HG03457 (cell line): ENCODE measurements at regions not wholly inside any gene's neighbourhood (a gene's known extent, or its start where the extent isn't known, plus 50 kb on each side); places are given as distances from the start of the nearest gene placed in this dataset.
"Not testable (repeated sequence)": the region's sequence is repeated elsewhere in the genome, so short reads cannot be mapped to it uniquely, and the experiment has no call there.

Experiments
- ATAC-seq: cut with Tn5 transposase; IDR thresholded peaks from one replicate; pipeline ENCODE4 v1.9.1; 2021; ENCODE audit warnings: moderate number of reproducible peaks; ENCODE audit not compliant: unreplicated experiment

DNA sequence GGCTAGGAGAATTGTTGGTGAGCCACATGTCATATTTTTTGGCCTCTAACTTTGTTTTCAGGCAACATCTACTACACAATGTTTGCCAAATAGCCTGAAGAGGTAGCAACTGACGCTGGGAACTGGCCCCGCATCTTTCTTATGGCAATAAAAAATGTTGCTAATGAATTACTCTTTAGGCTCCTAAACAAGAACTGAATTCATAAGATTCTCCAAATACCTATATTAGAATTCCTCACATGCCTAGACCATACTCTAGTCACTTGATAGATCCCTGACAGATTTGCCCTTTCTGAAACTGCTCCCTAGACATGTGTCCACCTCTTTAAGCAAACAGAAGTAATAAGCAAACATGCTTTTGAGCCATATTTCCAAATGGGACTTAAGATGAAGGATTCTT is 209.0 kb upstream of the ATXN7L3B start:
- no peak for ATAC-seq

DNA sequence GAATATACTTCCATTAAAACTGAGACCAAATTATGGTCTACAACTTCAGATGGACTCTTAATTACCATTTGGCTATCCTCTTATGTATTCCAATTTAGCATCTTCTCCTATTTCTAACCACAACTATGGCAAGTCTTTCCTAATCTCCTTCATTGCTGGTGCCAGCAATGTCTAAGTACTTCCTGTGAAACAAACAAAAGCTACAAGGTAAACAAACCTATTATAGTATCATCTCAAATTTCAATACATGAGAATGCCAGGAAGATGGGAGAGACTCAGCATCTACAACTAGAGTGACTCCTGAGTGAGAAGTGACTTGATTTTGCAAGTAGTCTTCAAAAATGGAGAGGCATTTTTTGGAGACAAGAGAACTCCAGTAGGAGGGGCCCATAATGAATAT is 202.9 kb upstream of the ATXN7L3B start:
- no peak for ATAC-seq

DNA sequence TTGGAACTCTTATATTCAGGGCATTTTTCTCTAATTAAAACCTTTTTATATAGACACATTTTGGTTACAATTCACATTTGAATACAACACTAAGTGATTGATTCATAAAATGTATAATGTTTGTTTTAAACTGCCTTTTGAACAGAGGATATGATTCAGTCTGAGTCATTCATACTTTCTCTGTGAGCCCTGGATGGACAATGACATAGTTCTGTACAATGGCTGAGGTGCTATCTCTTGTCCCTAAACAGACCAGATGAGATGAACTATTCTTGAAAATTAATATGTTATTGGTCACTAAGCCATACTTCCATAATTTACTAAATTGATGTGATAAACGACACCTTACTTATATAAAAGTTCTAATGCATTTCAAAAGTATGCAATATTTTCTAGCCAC is 199.7 kb upstream of the ATXN7L3B start:
- ATAC-seq = no peak

DNA sequence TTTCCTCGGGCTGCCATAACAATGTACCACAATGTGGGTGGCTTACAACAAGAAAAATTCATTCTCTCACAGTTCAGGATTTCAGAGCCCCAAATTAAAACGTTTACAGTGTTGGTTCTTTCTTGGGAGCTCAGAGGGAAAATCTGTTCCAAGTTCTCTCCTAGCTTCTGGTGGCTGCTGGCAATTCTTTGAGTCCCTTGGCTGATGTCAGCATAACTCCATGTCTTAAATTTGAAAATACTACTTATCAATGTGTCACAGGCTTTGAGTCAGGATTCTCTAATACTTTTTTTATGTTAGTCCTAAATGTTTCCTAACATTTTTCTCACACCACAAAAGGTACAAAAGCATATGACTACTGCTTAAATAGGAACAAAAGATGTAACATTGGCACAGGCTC is 198.4 kb upstream of the ATXN7L3B start:
- ATAC-seq = no peak

DNA sequence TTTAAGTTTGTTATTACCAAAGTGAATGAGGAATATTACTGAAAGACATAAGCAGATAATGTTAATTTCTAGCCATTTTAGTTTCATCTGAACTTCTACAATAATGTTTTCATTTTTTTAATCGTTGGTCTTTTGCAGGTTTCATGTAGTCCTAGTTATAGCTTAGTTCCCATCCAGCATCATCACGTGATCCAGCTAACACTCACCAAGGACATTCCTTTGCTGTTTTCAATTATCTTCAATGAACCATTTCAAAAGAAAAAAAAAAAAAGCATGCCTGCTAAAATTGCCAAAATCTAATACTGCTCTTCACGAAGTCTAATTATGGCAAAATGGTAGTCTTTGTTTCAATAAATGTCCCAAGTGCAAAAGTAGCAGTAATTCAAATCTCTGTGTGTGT is 187.7 kb upstream of the ATXN7L3B start:
- no peak for ATAC-seq

DNA sequence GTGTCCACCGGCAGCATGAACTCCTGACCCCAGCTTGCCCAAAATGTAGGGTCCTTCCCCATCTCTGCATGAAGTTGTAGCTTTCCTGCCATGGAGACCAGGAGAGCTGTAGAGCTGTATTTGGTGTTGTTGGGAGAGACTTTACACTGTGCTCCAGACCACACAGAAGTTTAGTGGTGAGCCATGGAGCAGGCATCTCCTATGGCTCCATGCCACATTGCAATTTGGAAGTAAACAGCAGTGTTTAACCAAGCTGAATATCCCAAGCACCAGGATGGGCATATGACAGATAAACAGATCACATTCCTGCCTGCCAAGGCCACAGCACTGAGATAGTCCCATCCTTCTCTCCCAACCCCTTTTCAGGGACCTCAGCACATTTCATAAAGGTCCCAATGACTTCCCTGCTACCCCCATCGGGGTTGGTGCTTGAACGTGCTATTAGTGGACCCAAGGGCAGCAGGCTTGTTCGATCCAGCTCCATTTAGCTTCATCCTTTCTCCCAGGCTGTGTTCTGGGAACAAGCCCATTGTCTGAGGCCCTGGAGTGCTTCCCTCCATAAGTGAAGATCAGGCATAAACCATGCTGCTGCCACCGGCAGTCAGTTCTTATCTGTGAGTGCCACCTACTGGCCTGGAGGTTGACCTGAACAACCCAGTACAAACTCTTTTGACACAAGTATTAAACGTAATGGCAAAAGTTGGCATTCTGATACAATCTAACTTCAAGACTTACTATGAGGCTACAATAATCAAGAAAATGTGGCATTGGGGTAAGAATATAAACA is 172.3 kb upstream of the ATXN7L3B start:
- no peak for ATAC-seq

DNA sequence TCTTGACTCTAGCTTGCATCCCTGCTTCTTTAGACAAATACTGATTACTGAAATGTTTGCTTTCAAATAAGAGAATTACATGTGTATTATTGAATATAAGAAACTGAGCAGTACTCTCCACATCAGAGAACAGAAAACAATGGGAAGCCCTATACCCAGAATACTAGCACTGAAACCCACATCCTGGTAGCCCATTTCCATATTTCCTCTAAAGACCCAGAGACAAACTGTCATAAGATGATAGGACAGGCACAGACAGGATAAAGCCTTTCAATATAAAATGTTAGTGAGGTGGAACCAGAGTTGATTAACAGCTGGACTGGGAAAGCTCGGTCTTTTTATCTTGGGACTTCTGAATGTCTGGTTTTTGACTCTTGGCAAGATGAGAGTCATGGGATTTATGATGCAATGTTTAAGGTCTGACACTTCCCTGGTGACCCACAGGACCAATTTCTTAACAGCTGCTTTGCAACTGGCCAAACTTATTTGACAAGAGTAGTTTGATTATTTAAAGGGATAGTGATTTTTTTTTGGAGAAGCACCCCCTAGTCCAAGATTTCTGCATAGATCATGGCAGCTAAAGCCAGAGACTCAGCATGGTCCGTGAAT is 166.9 kb upstream of the ATXN7L3B start:
- ATAC-seq = no peak

DNA sequence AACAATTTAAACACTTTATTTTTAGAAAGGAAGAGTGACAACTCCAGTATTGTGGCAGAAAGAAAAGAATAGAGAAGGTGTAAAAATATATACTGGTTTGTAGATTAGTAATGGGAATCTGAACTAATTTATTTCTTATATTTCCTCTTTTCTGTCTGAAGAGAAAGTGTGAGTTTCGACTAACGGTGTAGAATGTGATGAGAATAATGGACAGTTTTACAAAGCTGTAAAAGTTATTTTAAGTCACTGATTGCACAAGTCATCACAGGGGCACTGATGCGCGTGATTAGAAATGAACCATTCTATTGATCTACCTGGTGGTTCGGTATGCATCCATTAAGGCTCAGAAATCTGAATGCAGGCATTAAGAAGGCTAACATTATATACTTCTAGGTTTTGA is 158.5 kb upstream of the ATXN7L3B start:
- ATAC-seq = no peak

DNA sequence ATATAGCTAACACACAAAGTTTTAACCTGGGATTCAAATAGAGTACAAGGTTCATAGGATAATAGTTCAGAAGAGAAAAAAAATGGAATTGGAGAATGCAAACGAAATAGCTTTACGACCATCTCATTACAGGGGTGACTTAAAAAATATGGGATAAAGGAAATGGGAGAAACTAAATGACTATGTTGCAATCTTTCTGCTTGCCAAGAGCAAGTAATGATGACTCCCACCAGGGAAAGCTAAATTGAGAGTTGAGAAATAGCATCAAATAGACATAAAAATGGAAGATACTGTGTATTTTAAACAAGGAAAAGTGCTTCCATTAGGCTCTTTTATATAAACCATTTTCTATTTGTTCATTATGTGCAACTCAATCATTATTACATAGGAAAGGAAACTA is 155.7 kb upstream of the ATXN7L3B start:
- ATAC-seq = no peak

DNA sequence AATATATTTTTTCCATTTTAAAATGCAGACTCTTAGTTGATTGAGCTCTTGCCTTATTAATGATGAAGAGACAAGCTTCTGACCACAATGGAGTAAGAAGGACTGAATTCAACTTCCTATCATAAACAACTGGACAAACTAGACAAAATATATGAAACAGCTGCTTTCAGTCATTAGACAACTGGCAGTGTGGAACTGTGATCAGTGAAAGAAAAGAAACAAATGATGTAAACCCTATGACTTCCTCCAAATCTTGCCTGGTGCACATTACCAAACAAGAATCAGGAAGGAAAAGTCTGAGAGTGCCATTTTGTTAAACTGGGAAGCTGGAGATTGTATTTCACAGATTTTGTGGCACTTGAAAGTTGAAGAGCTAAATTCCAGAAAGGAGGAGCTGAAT is 154.7 kb upstream of the ATXN7L3B start:
- ATAC-seq = no peak

DNA sequence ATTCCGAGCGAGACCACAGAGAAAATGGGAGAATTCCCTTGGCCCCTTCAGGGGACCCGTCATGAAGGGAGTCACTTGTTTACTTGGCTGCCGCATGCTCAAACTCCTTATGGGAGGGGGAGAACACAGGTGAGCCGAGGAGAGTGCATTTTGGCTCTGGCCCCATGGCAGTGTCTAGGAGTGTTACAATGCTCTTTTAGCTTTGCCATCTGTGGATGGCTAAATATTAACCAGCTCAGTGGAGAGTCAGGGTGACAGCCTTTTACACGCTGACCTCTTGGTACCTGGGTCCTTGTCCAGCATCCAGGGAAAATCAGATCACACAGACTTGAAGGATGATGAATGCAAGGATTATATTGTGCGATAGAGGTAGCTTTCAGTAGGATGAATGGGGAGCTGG is 146.4 kb upstream of the ATXN7L3B start:
- ATAC-seq = no peak

DNA sequence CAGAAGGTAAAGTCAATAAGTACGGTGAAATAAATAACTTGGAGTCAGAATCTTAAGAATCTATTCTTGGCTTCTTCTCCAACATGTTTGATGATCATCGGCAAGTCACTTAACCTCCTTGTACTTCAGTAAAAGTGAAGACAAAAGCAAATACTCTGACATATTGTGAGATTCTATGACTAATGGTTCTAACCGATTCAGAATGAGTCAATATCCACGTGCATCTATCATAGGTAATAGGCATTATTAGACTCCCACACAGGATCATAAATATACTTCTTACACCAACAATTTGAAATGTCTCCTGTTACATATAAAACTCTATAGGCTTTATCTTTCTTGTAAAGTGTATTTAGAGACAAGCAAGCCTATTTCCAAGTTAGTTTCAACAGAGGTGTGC is 144.4 kb upstream of the ATXN7L3B start:
- no peak for ATAC-seq

DNA sequence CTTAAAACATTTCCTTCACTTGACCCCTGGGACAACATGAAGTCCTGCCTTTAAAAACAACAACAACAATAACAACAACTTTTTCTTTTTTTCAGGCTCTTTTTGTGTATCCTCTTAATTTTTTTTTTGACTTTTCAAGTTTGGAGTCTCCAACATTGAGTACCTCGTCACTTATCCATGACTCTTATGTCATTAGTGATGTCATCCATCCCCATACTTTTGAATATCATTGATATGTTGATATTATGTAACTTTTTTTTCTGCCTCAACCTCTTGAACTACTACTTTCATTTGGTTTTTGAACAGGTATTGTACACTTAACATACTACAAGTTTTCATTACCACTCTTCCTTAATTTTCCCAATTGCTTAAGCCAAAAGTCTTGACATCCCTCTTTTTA is 143.0 kb upstream of the ATXN7L3B start:
- ATAC-seq = no peak

DNA sequence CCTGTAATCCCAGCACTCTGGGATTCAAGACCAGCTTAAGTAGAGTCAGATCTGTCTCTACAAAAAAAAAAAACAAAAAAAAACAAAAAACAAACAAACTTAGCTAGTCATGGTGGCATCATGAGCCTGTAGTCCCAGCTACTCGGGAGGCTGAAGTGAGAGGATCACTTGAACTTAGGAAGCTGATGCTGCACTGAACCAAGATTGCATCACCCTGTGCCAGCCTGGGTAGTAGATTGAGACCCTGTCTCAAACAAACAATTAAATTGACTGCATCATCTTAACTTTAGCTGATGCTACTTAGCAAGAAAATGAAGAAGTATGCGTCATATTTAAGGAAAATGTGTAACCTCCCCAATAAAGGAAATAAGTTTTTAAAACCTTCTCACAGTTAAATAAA is 136.6 kb upstream of the ATXN7L3B start:
- ATAC-seq = no peak

DNA sequence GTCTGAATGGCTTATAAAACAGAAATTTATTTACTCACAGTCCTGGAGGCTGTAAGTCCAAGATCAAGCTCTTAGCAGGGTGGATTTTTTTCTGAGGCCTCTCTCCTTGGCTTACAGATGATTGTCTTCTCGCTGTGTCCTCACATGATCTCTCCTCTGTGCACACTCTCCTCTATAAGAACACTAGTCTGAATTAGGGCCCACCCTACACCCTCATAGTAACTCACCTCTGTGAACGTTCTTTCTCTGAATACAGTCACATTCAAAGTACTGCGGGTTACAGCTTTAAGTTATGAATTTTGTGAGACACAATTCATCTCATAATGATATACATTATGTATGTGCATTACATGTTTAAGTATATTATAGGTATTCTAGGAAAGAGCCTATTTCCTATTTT is 135.7 kb upstream of the ATXN7L3B start:
- no peak for ATAC-seq

DNA sequence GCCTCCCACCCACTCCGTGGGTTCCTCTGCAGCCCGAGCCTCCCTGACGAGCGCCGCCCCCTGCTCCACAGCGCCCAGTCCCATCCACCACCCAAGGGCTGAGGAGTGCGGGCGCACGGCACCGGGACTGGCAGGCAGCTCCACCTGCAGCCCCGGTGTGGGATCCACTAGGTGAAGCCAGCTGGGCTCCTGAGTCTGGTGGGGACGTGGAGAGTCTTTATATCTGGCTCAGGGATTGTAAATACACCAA is 134.5 kb upstream of the ATXN7L3B start:
- not testable (repeated sequence) for ATAC-seq

DNA sequence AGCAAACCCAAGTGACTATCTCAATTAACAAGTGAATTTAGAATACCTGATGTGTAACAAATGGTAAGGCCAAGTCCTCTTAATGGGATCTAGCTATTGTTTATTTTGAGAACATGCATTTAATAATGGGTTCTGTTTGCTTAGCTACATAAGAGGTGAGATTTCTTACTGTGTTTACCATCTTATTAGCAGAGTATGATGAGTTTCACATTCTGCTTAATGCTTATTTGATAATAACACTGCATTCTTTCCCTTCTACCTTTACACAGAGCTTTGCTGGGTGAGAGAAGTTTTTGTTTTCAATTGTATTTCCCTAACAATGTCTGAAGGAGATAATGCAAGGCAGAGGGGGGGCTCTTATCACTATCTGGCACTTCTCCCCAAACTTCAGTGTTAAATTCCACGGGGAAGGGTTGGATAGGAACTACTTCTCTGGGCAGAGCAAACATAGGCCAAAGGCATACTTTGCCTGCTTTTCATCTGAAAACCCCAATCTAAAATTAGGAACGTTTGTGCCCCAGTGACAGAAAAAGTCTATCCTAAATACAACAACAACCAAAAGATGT is 129.0 kb upstream of the ATXN7L3B start:
- no peak for ATAC-seq

DNA sequence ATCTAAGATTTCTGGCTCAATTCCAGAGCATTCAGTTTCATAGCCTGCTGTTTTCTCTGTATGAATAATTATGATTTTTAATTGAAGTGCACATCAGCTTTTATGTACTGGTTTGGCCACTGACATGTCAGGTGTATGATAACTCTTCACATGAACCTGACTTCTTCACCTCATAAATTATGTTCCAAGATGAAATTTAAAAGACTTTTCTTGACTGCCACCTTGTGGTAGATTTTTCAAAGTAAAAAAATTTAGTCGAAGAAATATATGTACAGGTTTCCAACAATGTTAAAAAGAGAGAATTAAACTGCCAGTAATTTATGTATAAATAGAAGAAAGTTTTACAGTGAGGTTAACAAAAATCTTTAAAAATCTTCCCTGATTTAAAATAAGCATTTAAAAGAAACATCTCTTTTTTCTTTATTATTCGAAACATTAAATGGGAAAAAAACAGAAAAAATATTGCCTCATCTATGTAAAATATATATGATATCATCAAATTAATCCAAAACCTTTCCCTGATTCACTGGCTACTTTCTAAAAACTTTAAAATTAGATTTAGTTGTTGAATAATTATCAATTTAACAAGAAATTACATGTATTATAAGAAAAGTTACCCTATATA is 124.9 kb upstream of the ATXN7L3B start:
- ATAC-seq = no peak

DNA sequence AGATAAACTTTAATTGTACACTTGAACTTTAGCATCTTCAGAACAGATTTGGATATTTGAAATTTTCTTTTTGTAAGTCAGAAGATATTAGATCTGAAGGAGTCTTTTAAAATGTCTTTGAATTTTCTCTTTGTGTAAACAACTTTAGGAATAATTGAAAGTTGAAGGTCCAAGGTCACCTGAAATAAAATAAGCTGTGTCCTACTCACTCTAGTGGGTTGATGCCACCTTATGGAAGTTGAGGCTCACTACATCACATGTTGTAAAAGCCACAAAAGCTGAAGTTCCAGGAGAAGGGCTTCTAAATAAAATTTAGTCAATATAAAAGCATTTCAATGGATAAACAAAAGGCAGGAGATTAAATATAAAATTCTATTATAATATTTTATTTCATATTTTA is 122.0 kb upstream of the ATXN7L3B start:
- peak; percentile 71 for ATAC-seq

DNA sequence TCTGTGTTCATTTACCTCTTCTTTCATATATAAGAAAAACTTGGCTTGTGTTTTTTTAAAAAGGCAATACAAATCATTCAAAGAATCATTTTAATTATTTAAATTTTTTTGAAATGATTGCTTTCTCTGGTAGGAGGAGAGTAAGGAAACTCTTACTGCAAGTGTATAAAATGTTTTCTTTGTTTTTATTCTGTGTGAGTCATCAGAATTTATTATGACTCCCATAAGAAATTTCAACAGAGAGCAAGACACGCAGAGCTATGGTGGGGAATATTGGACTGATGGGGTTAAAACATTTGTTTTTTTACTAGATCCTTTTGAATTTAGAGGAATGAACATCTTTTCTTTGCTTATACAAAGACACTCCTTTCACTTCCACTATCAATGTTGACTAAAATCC is 119.1 kb upstream of the ATXN7L3B start:
- no peak for ATAC-seq

DNA sequence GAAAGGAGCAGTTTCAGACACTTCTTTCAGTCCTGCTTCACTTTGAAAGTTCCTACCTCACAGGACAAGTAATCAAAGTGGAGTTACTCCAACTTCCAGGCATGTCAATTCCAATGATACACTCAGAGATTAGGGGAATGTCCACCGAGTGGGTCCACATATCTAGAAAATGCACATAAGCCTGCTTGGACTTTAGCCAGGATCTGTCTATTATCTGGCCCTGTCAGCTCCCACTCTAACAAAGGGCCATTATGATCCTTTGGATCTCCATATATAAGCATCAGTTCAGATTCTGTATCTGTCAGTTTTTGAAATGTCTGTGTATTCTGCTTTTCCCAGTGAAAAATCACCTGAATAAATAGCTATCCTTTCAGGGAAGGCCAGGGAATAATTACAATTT is 112.9 kb upstream of the ATXN7L3B start:
- no peak for ATAC-seq

DNA sequence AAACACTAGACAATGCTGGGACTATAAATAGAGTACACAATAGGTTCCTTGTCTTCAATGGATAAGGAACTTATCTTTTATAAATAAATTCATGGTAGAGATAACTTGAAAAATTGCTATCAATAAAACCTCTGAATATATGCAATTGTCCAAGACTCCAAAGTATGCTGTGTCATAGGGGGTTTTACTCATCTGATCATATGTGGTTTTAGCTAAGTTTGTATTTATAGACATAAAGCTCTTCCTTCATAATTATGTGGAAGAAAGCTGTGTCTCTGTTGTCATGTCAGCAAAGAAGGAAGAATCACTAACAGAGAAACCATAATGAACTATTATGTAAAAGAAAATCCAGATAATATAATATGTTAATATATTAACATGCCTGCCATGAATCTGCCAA is 111.5 kb upstream of the ATXN7L3B start:
- ATAC-seq = no peak
